ENCODE measurements at regions not wholly inside any gene's neighbourhood (a gene's known extent, or its start where the extent isn't known, plus 50 kb on each side); places are given as distances from the start of the nearest gene placed in this dataset.
A peak's percentile ranks its signal among the peaks of the same experiment; 100 is the strongest.
"Not testable (repeated sequence)": the region's sequence is repeated elsewhere in the genome, so short reads cannot be mapped to it uniquely, and the experiment has no call there.

- no peak for DNase-seq (ENCODE audit: low read depth, low spot score)
Measured at GRCh38 chr15:91414124-91414523, 314.1 kb downstream of the SV2B start.

GRCh38 chr15:91415258-91415657, 315.2 kb downstream of the SV2B start:
- DNase-seq (ENCODE audit: low read depth, low spot score) = not testable (repeated sequence)

GRCh38 chr15:91420689-91421088, 320.6 kb downstream of the SV2B start:
- no peak for DNase-seq (ENCODE audit: low read depth, low spot score)

- DNase-seq (ENCODE audit: low read depth, low spot score) = no peak
Measured at GRCh38 chr15:91422797-91423196, 322.7 kb downstream of the SV2B start.

- no peak for DNase-seq (ENCODE audit: low read depth, low spot score)
Measured at GRCh38 chr15:91424001-91424400, 323.9 kb downstream of the SV2B start.

GRCh38 chr15:91426412-91426811, 326.4 kb downstream of the SV2B start:
- no peak for DNase-seq (ENCODE audit: low read depth, low spot score)

GRCh38 chr15:91429973-91430372, 329.9 kb downstream of the SV2B start:
- no peak for DNase-seq (ENCODE audit: low read depth, low spot score)

- no peak for DNase-seq (ENCODE audit: low read depth, low spot score)
Measured at GRCh38 chr15:91431041-91431715, 331.1 kb downstream of the SV2B start.

- DNase-seq (ENCODE audit: low read depth, low spot score) = no peak
Measured at GRCh38 chr15:91435113-91435512, 335.1 kb downstream of the SV2B start.

GRCh38 chr15:91444656-91445055, 344.6 kb downstream of the SV2B start:
- DNase-seq (ENCODE audit: low read depth, low spot score) = no peak

GRCh38 chr15:91445695-91446228, 345.7 kb downstream of the SV2B start:
- no peak for DNase-seq (ENCODE audit: low read depth, low spot score)

- no peak for DNase-seq (ENCODE audit: low read depth, low spot score)
Measured at GRCh38 chr15:91447991-91448644, 348.1 kb downstream of the SV2B start.

- not testable (repeated sequence) for DNase-seq (ENCODE audit: low read depth, low spot score)
Measured at GRCh38 chr15:91453376-91453775, 353.3 kb downstream of the SV2B start.

GRCh38 chr15:91456251-91456718, 356.2 kb downstream of the SV2B start:
- DNase-seq (ENCODE audit: low read depth, low spot score) = peak; percentile 53

- DNase-seq (ENCODE audit: low read depth, low spot score) = no peak
Measured at GRCh38 chr15:91456921-91457320, 356.9 kb downstream of the SV2B start.

- no peak for DNase-seq (ENCODE audit: low read depth, low spot score)
Measured at GRCh38 chr15:91461377-91461776, 361.3 kb downstream of the SV2B start.

- DNase-seq (ENCODE audit: low read depth, low spot score) = no peak
Measured at GRCh38 chr15:91465086-91465485, 365.0 kb downstream of the SV2B start.

GRCh38 chr15:91465696-91466095, 365.6 kb downstream of the SV2B start:
- DNase-seq (ENCODE audit: low read depth, low spot score) = no peak

GRCh38 chr15:91468871-91469580, 369.0 kb downstream of the SV2B start:
- DNase-seq (ENCODE audit: low read depth, low spot score) = no peak

GRCh38 chr15:91469632-91470567, 369.8 kb downstream of the SV2B start:
- DNase-seq (ENCODE audit: low read depth, low spot score) = no peak

- DNase-seq (ENCODE audit: low read depth, low spot score) = no peak
Measured at GRCh38 chr15:91471468-91471867, 371.4 kb downstream of the SV2B start.

All from brain pericyte (primary cell).